ENCODE measurements at regions not wholly inside any gene's neighbourhood (a gene's known extent, or its start where the extent isn't known, plus 50 kb on each side); places are given as distances from the start of the nearest gene placed in this dataset.

GRCh38 chr2:173829727-173830126 lies 135.4 kb downstream of the SP3 start:
- no peak for TF ChIP-seq CTCF (IDR thresholded peaks at IDR 0.05; ENCODE audit: insufficient read depth, low read length, poor library complexity, severe bottlenecking)
- no peak for TF ChIP-seq EZH2phosphoT487 (conservative IDR thresholded peaks at IDR 0.05; ENCODE audit: low read length)
